Muscle of leg (tissue), 3 donors: ENCODE measurements at regions not wholly inside any gene's neighbourhood (a gene's known extent, or its start where the extent isn't known, plus 50 kb on each side); places are given as distances from the start of the nearest gene placed in this dataset.

Experiments
- DNase-seq: peaks from one replicate; pipeline ENCODE4 v3.0.0; 2013
- H3K27ac ChIP-seq: one replicate; pipeline ENCODE4 v1.5.1; 2013; ENCODE audit warnings: mild to moderate bottlenecking, low read length, control low read depth
- H3K27me3 ChIP-seq: one replicate; pipeline ENCODE4 v1.6.1; 2013; ENCODE audit warnings: low read length; ENCODE audit not compliant: control insufficient read depth, insufficient read depth
- H3K36me3 ChIP-seq: one replicate; pipeline ENCODE4 v1.6.1; 2013; ENCODE audit warnings: low read length; ENCODE audit not compliant: control insufficient read depth, insufficient read depth
- H3K4me1 ChIP-seq: one replicate; pipeline ENCODE4 v1.6.1; 2013; ENCODE audit warnings: low read length; ENCODE audit not compliant: control insufficient read depth, insufficient read depth
- H3K4me3 ChIP-seq: one replicate; pipeline ENCODE4 v1.5.1; 2013; ENCODE audit warnings: low read length, control low read depth
- H3K9me3 ChIP-seq: replicated peaks from 2 replicates; pipeline ENCODE4 v1.6.1; 2013; ENCODE audit warnings: low read depth, low read length; ENCODE audit not compliant: control insufficient read depth
- WGBS: methylation state at CpG from one replicate; pipeline ENCODE4 v1.1.5; 2013; ENCODE audit warnings: missing lambda C conversion rate; ENCODE audit not compliant: insufficient coverage; 5-methylcytosine and 5-hydroxymethylcytosine counted together

GRCh38 chr10:112078003-112078402 lies 105.6 kb downstream of the GPAM start:
- no peak for DNase-seq
- Histone ChIP-seq H3K4me3 (no peak overlapping the region), H3K27ac (no peak overlapping the region), H3K27me3 (no peaks in the 10 kb centered on the region), H3K4me1 (peaks cover 3% of the 10 kb centered on the region), H3K36me3 (no peaks in the 10 kb centered on the region), H3K9me3 (no peaks in the 10 kb centered on the region)
- no CpG with 5 or more reads among the region's 1 CpG for WGBS

- Histone ChIP-seq H3K4me1 (peaks cover 3% of the 10 kb centered on the region), H3K4me3 (no peak overlapping the region), H3K27me3 (no peaks in the 10 kb centered on the region), H3K36me3 (no peaks in the 10 kb centered on the region), H3K9me3 (no peaks in the 10 kb centered on the region), H3K27ac (no peak overlapping the region)
- WGBS, result no CpG with 5 or more reads among the region's 2 CpGs
- DNase-seq, result no peak
Observed at GRCh38 chr10:112080231-112080630, 103.3 kb downstream of the GPAM start.

- Histone ChIP-seq H3K4me3 (no peak overlapping the region), H3K9me3 (no peaks in the 10 kb centered on the region), H3K27me3 (no peaks in the 10 kb centered on the region), H3K36me3 (no peaks in the 10 kb centered on the region), H3K27ac (no peak overlapping the region), H3K4me1 (peaks cover 3% of the 10 kb centered on the region)
- WGBS, result 31% methylated on average over 5 of the region's 5 CpGs
- DNase-seq, result peak; percentile 74
Observed at GRCh38 chr10:112082120-112082519, 101.4 kb downstream of the GPAM start.

GRCh38 chr10:112083472-112083871 lies 100.1 kb downstream of the GPAM start:
- Histone ChIP-seq H3K4me3 (no peak overlapping the region), H3K36me3 (no peaks in the 10 kb centered on the region), H3K9me3 (no peaks in the 10 kb centered on the region), H3K27me3 (no peaks in the 10 kb centered on the region), H3K4me1 (peaks cover 3% of the 10 kb centered on the region), H3K27ac (no peak overlapping the region)
- WGBS, result no CpG with 5 or more reads among the region's 4 CpGs
- DNase-seq, result no peak

GRCh38 chr10:112087953-112088456 lies 95.6 kb downstream of the GPAM start:
- WGBS, result 68% methylated on average over 6 of the region's 10 CpGs
- Histone ChIP-seq H3K27me3 (no peaks in the 10 kb centered on the region), H3K4me1 (no peaks in the 10 kb centered on the region), H3K27ac (no peak overlapping the region), H3K36me3 (no peaks in the 10 kb centered on the region), H3K4me3 (no peak overlapping the region), H3K9me3 (no peaks in the 10 kb centered on the region)
- DNase-seq, result no peak

- Histone ChIP-seq H3K9me3 (no peaks in the 10 kb centered on the region), H3K27ac (no peak overlapping the region), H3K27me3 (no peaks in the 10 kb centered on the region), H3K36me3 (no peaks in the 10 kb centered on the region), H3K4me3 (no peak overlapping the region), H3K4me1 (no peaks in the 10 kb centered on the region)
- no peak for DNase-seq
- WGBS, result no CpG with 5 or more reads among the region's 1 CpG
Observed at GRCh38 chr10:112091703-112092102, 91.9 kb downstream of the GPAM start.

GRCh38 chr10:112092519-112092918 lies 91.0 kb downstream of the GPAM start:
- H3K9me3 ChIP-seq, result no peaks in the 10 kb centered on the region
- no peak for DNase-seq
- no peak overlapping the region for H3K4me3 ChIP-seq
- WGBS, result no CpG with 5 or more reads among the region's 1 CpG
- H3K36me3 ChIP-seq, result no peaks in the 10 kb centered on the region
- H3K4me1 ChIP-seq, result no peaks in the 10 kb centered on the region
- H3K27ac ChIP-seq, result no peak overlapping the region
- no peaks in the 10 kb centered on the region for H3K27me3 ChIP-seq

- H3K27ac ChIP-seq, result no peak overlapping the region
- no peak overlapping the region for H3K4me3 ChIP-seq
- 72% methylated on average over 2 of the region's 3 CpGs for WGBS
- DNase-seq, result no peak
- H3K9me3 ChIP-seq, result no peaks in the 10 kb centered on the region
- no peaks in the 10 kb centered on the region for H3K4me1 ChIP-seq
- no peaks in the 10 kb centered on the region for H3K36me3 ChIP-seq
- no peaks in the 10 kb centered on the region for H3K27me3 ChIP-seq
Observed at GRCh38 chr10:112094984-112095383, 88.6 kb downstream of the GPAM start.

GRCh38 chr10:112095731-112096130 lies 87.8 kb downstream of the GPAM start:
- H3K27ac ChIP-seq, result no peak overlapping the region
- no peak overlapping the region for H3K4me3 ChIP-seq
- DNase-seq, result no peak
- no peaks in the 10 kb centered on the region for H3K27me3 ChIP-seq
- no peaks in the 10 kb centered on the region for H3K4me1 ChIP-seq
- H3K36me3 ChIP-seq, result no peaks in the 10 kb centered on the region
- WGBS, result no CpG with 5 or more reads among the region's 5 CpGs
- no peaks in the 10 kb centered on the region for H3K9me3 ChIP-seq

GRCh38 chr10:112098682-112099081 lies 84.9 kb downstream of the GPAM start:
- Histone ChIP-seq H3K9me3 (no peaks in the 10 kb centered on the region), H3K27me3 (no peaks in the 10 kb centered on the region), H3K27ac (no peak overlapping the region), H3K4me3 (no peak overlapping the region), H3K4me1 (no peaks in the 10 kb centered on the region), H3K36me3 (no peaks in the 10 kb centered on the region)
- no CpG with 5 or more reads among the region's 3 CpGs for WGBS
- DNase-seq, result no peak
